HepG2 (cell line): ENCODE measurements at regions not wholly inside any gene's neighbourhood (a gene's known extent, or its start where the extent isn't known, plus 50 kb on each side); places are given as distances from the start of the nearest gene placed in this dataset.

Experiments used
- CBX5 ChIP-seq: sonication (generic); formaldehyde crosslinking; IDR thresholded peaks from 2 replicates; pipeline ENCODE4 v1.4.0; 2020; ENCODE audit warnings: missing genetic modification reagents, borderline replicate concordance
- HCFC1 ChIP-seq: fragments of 150-350 bp; IDR thresholded peaks from 2 replicates; pipeline ENCODE4 v1.6.1; 2014; ENCODE audit warnings: low read depth, low read length
- RFX5 ChIP-seq: IDR thresholded peaks from 2 replicates; pipeline ENCODE4 v1.6.1; 2011; ENCODE audit warnings: low read depth, low read length, improper control_type of control experiment
- SMC3 ChIP-seq: IDR thresholded peaks from 2 replicates; pipeline ENCODE4 v1.6.1; 2011; ENCODE audit warnings: low read length, improper control_type of control experiment
- ZNF839 ChIP-seq: sonication (generic); formaldehyde crosslinking; IDR thresholded peaks from 2 replicates; pipeline ENCODE4 v1.4.0; 2020; ENCODE audit warnings: missing genetic modification reagents, mild to moderate bottlenecking, borderline replicate concordance
- TF ChIP-seq, protein P1 (sequence below): sonication (generic); formaldehyde crosslinking; IDR thresholded peaks from 2 replicates; pipeline ENCODE4 v1.4.0; 2020; ENCODE audit warnings: missing genetic modification reagents
- TF ChIP-seq, protein P2 (sequence below): sonication (generic); formaldehyde crosslinking; IDR thresholded peaks from 2 replicates; pipeline ENCODE4 v1.5.0; 2020; ENCODE audit warnings: mild to moderate bottlenecking, missing genetic modification reagents, moderate library complexity

DNA sequence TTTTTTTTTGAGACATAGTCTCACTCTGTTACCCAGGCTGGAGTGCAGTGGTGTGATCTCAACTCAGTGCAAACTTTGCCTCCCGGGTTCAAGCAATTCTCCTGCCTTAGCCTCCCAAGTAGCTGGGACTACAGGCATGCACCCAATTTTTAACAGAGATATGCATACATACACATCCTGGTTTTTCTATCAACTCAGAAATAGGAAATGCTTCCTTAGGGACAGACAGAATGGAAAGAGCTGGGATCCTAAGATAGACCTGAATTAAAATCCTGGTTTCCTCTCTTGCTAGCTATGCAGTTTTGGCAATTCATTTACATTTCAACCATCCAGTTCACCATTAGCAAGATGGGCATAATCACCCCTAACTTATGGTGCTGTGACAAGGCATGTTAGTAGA is 347.5 kb downstream of the GPAM start:
- TF ChIP-seq HCFC1 (no peak), SMC3 (no peak), CBX5 (CRISPR knock-in tag) (no peak), ZNF839 (CRISPR knock-in tag) (no peak), RFX5 (no peak)
- TF ChIP-seq, protein P1, sequence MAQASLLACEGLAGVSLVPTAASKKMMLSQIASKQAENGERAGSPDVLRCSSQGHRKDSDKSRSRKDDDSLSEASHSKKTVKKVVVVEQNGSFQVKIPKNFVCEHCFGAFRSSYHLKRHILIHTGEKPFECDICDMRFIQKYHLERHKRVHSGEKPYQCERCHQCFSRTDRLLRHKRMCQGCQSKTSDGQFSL (CRISPR knock-in tag), result no peak
- TF ChIP-seq, protein P2, sequence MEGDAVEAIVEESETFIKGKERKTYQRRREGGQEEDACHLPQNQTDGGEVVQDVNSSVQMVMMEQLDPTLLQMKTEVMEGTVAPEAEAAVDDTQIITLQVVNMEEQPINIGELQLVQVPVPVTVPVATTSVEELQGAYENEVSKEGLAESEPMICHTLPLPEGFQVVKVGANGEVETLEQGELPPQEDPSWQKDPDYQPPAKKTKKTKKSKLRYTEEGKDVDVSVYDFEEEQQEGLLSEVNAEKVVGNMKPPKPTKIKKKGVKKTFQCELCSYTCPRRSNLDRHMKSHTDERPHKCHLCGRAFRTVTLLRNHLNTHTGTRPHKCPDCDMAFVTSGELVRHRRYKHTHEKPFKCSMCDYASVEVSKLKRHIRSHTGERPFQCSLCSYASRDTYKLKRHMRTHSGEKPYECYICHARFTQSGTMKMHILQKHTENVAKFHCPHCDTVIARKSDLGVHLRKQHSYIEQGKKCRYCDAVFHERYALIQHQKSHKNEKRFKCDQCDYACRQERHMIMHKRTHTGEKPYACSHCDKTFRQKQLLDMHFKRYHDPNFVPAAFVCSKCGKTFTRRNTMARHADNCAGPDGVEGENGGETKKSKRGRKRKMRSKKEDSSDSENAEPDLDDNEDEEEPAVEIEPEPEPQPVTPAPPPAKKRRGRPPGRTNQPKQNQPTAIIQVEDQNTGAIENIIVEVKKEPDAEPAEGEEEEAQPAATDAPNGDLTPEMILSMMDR (CRISPR knock-in tag), result no peak
